Common myeloid progenitor, CD34-positive (primary cell): ENCODE measurements at regions not wholly inside any gene's neighbourhood (a gene's known extent, or its start where the extent isn't known, plus 50 kb on each side); places are given as distances from the start of the nearest gene placed in this dataset.

ENCODE experiments used
- CTCF ChIA-PET: fragments of 350-600 bp; sonication (Branson Sonifier 250); formaldehyde crosslinking; loops from one replicate; lab custom pipeline; 2021; ENCODE audit warnings: antibody characterized with exemption; lab: Charles Lee
- POLR2A ChIA-PET: fragments of 350-600 bp; sonication (Branson Sonifier 250); formaldehyde crosslinking; loops from one replicate; lab custom pipeline; 2021; ENCODE audit warnings: antibody characterized with exemption; lab: Charles Lee
- DNase-seq, 3 donors: peaks; one replicate each; pipeline versions ENCODE4 v3.0.0 to v3.0.0-alpha.2; 2013
- H3K27ac ChIP-seq, 2 experiments: 1 replicate in 1 of 2; 2 replicates in 1 of 2; pipeline ENCODE4 v1.7.0; 2013; ENCODE audit warnings: inconsistent platforms in 2 of 2, low read length in 2 of 2, mild to moderate bottlenecking in 2 of 2, low read depth in 1 of 2, moderate library complexity in 1 of 2; ENCODE audit not compliant: severe bottlenecking in 2 of 2, insufficient read depth in 1 of 2, poor library complexity in 1 of 2
- H3K27me3 ChIP-seq, 5 experiments: replicated peaks in 2 of 5; 1 replicate in 3 of 5; 2 replicates in 2 of 5; pipeline versions ENCODE4 v1.6.1 to v1.7.0; 2013; ENCODE audit warnings: low read length in 4 of 5, mild to moderate bottlenecking in 2 of 5, moderate library complexity in 2 of 5, inconsistent platforms in 1 of 5; ENCODE audit not compliant: insufficient read depth in 5 of 5, control insufficient read depth in 4 of 5
- H3K36me3 ChIP-seq, 4 experiments: 1 replicate in 2 of 4; 2 replicates in 2 of 4; pipeline versions ENCODE4 v1.6.1 to v1.7.0; 2013; ENCODE audit warnings: low read length in 3 of 4, control low read depth in 1 of 4, mild to moderate bottlenecking in 1 of 4; ENCODE audit not compliant: control insufficient read depth in 4 of 4, insufficient read depth in 4 of 4
- H3K4me1 ChIP-seq, 4 experiments: 1 replicate in 3 of 4; 2 replicates in 1 of 4; pipeline versions ENCODE4 v1.6.1 to v1.7.1; 2013; ENCODE audit warnings: low read length in 3 of 4, mild to moderate bottlenecking in 3 of 4, control low read depth in 1 of 4, inconsistent platforms in 1 of 4, moderate library complexity in 1 of 4; ENCODE audit not compliant: control insufficient read depth in 4 of 4, insufficient read depth in 4 of 4; ENCODE audit errors: control extremely low read depth in 1 of 4
- H3K4me3 ChIP-seq, 7 experiments: 1 replicate in 4 of 7; 2 replicates in 3 of 7; pipeline versions ENCODE4 v1.5.1 to v1.7.0; 2013; ENCODE audit warnings: mild to moderate bottlenecking in 7 of 7, low read length in 6 of 7, moderate library complexity in 6 of 7, inconsistent platforms in 2 of 7, low read depth in 2 of 7, control low read depth in 1 of 7; ENCODE audit not compliant: insufficient read depth in 4 of 7, control insufficient read depth in 1 of 7; ENCODE audit errors: extremely low read depth in 1 of 7
- H3K9me3 ChIP-seq, 5 experiments: 1 replicate in 4 of 5; 2 replicates in 1 of 5; pipeline versions ENCODE4 v1.6.1 to v1.7.1; 2013; ENCODE audit warnings: low read length in 4 of 5, mild to moderate bottlenecking in 2 of 5, inconsistent platforms in 1 of 5, low read depth in 1 of 5, moderate library complexity in 1 of 5; ENCODE audit not compliant: control insufficient read depth in 4 of 5, insufficient read depth in 2 of 5; ENCODE audit errors: control extremely low read depth in 1 of 5
- WGBS: methylation state at CpG from one replicate; pipeline ENCODE4 v1.1.5; 2013; ENCODE audit not compliant: insufficient coverage; 5-methylcytosine and 5-hydroxymethylcytosine counted together

GRCh38 chr5:121559832-121560231 is 291.9 kb upstream of the FTMT start:
- Histone ChIP-seq H3K27me3 (no peaks in the 10 kb centered on the region), H3K27ac (no peak overlapping the region), H3K9me3 (peaks cover 0 to 2% (median 0%) of the 10 kb centered on the region in 5 experiments), H3K36me3 (no peaks in the 10 kb centered on the region), H3K4me1 (no peaks in the 10 kb centered on the region), H3K4me3 (no peak overlapping the region)
- ChIA-PET CTCF (interaction anchor here (0.7 kb wide), 1 partner anchor 1495 kb away, joined by 3 read pairs; no protein-coding TSS in a partner anchor), POLR2A (no interaction called here)
- DNase-seq, result no peak

GRCh38 chr5:121572061-121572460 is 279.6 kb upstream of the FTMT start:
- WGBS, result 100% methylated on average over 1 of the region's 1 CpG
- ChIA-PET POLR2A (no interaction called here), CTCF (no interaction called here)
- no peak for DNase-seq
- Histone ChIP-seq H3K4me3 (no peak overlapping the region), H3K4me1 (no peaks in the 10 kb centered on the region), H3K27ac (no peak overlapping the region), H3K9me3 (no peaks in the 10 kb centered on the region), H3K27me3 (no peaks in the 10 kb centered on the region), H3K36me3 (no peaks in the 10 kb centered on the region)

- H3K9me3 ChIP-seq, result no peaks in the 10 kb centered on the region
- no peak overlapping the region for H3K4me3 ChIP-seq
- H3K36me3 ChIP-seq, result no peaks in the 10 kb centered on the region
- WGBS, result no CpG with 5 or more reads among the region's 1 CpG
- no peaks in the 10 kb centered on the region for H3K27me3 ChIP-seq
- no peaks in the 10 kb centered on the region for H3K4me1 ChIP-seq
- no peak for DNase-seq
- POLR2A ChIA-PET, result interaction anchor here (0.7 kb wide), 1 partner anchor 949 kb away, joined by 3 read pairs; no protein-coding TSS in a partner anchor
- H3K27ac ChIP-seq, result no peak overlapping the region
- CTCF ChIA-PET, result interaction anchor here (0.6 kb wide), 1 partner anchor 1719 kb away, joined by 3 read pairs; no protein-coding TSS in a partner anchor
These were observed 277.8 kb upstream of the FTMT start for GRCh38 chr5:121573721-121574382.

- H3K36me3 ChIP-seq, result no peaks in the 10 kb centered on the region
- DNase-seq, result no peak
- H3K9me3 ChIP-seq, result no peaks in the 10 kb centered on the region
- no peak overlapping the region for H3K27ac ChIP-seq
- no peaks in the 10 kb centered on the region for H3K27me3 ChIP-seq
- WGBS, result no CpG with 5 or more reads among the region's 2 CpGs
- POLR2A ChIA-PET, result no interaction called here
- H3K4me1 ChIP-seq, result no peaks in the 10 kb centered on the region
- CTCF ChIA-PET, result no interaction called here
- H3K4me3 ChIP-seq, result no peak overlapping the region
These were observed 270.1 kb upstream of the FTMT start for GRCh38 chr5:121581588-121581987.

GRCh38 chr5:121596882-121597281 is 254.8 kb upstream of the FTMT start:
- no peaks in the 10 kb centered on the region for H3K27me3 ChIP-seq
- WGBS, result 90% methylated on average over 1 of the region's 3 CpGs
- CTCF ChIA-PET, result interaction anchor here (1.0 kb wide), 1 partner anchor 9 kb away, joined by 3 read pairs; no protein-coding TSS in a partner anchor

GRCh38 chr5:121608826-121609225 is 242.9 kb upstream of the FTMT start:
- CTCF ChIA-PET, result no interaction called here
- POLR2A ChIA-PET, result no interaction called here
- Histone ChIP-seq H3K27ac (no peak overlapping the region), H3K9me3 (no peaks in the 10 kb centered on the region), H3K4me1 (no peaks in the 10 kb centered on the region), H3K4me3 (no peak overlapping the region), H3K27me3 (no peaks in the 10 kb centered on the region), H3K36me3 (no peaks in the 10 kb centered on the region)
- WGBS, result 100% methylated on average over 2 of the region's 2 CpGs
- no peak for DNase-seq

More at GRCh38 chr5:121596882-121597281, 254.8 kb upstream of the FTMT start:
- POLR2A ChIA-PET, result no interaction called here
- peaks cover 0 to 4% (median 0%) of the 10 kb centered on the region in 5 experiments for H3K9me3 ChIP-seq
- no peak overlapping the region for H3K4me3 ChIP-seq
- H3K27ac ChIP-seq, result no peak overlapping the region
- DNase-seq, result no peak
- H3K4me1 ChIP-seq, result no peaks in the 10 kb centered on the region
- H3K36me3 ChIP-seq, result no peaks in the 10 kb centered on the region

GRCh38 chr5:121624035-121624434 is 227.6 kb upstream of the FTMT start:
- WGBS, result 83% methylated on average over 1 of the region's 2 CpGs
- Histone ChIP-seq H3K27me3 (no peaks in the 10 kb centered on the region), H3K4me3 (no peak overlapping the region), H3K27ac (no peak overlapping the region), H3K9me3 (no peaks in the 10 kb centered on the region), H3K4me1 (no peaks in the 10 kb centered on the region), H3K36me3 (no peaks in the 10 kb centered on the region)
- CTCF ChIA-PET, result no interaction called here
- DNase-seq, result no peak
- POLR2A ChIA-PET, result interaction anchor here (0.6 kb wide), 1 partner anchor 44 kb away, joined by 3 read pairs; no protein-coding TSS in a partner anchor
